MM.1S (cell line): ENCODE measurements at regions not wholly inside any gene's neighbourhood (a gene's known extent, or its start where the extent isn't known, plus 50 kb on each side); places are given as distances from the start of the nearest gene placed in this dataset.

Experiments
- DNase-seq: peaks from one replicate; pipeline ENCODE4 v3.0.0-alpha.2; 2015
- H2AFZ ChIP-seq: fragments of 300-600 bp; sonication (generic); 2 replicates; pipeline ENCODE4 v1.6.0; 2016; ENCODE audit warnings: antibody characterized with exemption, low read length
- H3F3A ChIP-seq: fragments of 300-600 bp; sonication (generic); 2 replicates; pipeline ENCODE4 v1.6.1; 2016; ENCODE audit warnings: mild to moderate bottlenecking, antibody characterized with exemption, low read length, moderate library complexity, mixed read lengths; ENCODE audit not compliant: insufficient read depth
- H3K27ac ChIP-seq: fragments of 300-600 bp; sonication (generic); 2 replicates; pipeline ENCODE4 v1.5.1; 2016; ENCODE audit warnings: mild to moderate bottlenecking, low read length
- H3K27me3 ChIP-seq: fragments of 300-600 bp; sonication (generic); replicated peaks from 2 replicates; pipeline ENCODE4 v1.6.0; 2016; ENCODE audit warnings: low read length; ENCODE audit not compliant: insufficient read depth
- H3K36me3 ChIP-seq: fragments of 300-600 bp; sonication (generic); replicated peaks from 2 replicates; pipeline ENCODE4 v1.6.1; 2016; ENCODE audit warnings: mild to moderate bottlenecking, low read length, mixed read lengths; ENCODE audit not compliant: insufficient read depth
- H3K4me1 ChIP-seq: fragments of 300-600 bp; sonication (generic); 2 replicates; pipeline ENCODE4 v1.6.1; 2016; ENCODE audit warnings: low read length, mixed read lengths
- H3K4me2 ChIP-seq: fragments of 300-600 bp; sonication (generic); 2 replicates; pipeline ENCODE4 v1.6.0; 2016; ENCODE audit warnings: low read depth, low read length
- H3K4me3 ChIP-seq: fragments of 300-600 bp; sonication (generic); 2 replicates; pipeline ENCODE4 v1.5.1; 2016; ENCODE audit warnings: low read length, mixed read lengths
- H3K79me2 ChIP-seq: fragments of 300-600 bp; sonication (generic); 2 replicates; pipeline ENCODE4 v1.6.1; 2016; ENCODE audit warnings: mixed run types, low read length, mixed read lengths
- H3K9ac ChIP-seq: fragments of 300-600 bp; sonication (generic); 2 replicates; pipeline ENCODE4 v1.6.1; 2016; ENCODE audit warnings: low read length, mixed read lengths
- H3K9me2 ChIP-seq: fragments of 300-600 bp; sonication (generic); replicated peaks from 2 replicates; pipeline ENCODE4 v1.6.1; 2016; ENCODE audit warnings: mild to moderate bottlenecking, low read length, mixed read lengths; ENCODE audit not compliant: insufficient read depth
- H3K9me3 ChIP-seq: fragments of 300-600 bp; sonication (generic); replicated peaks from 2 replicates; pipeline ENCODE4 v1.6.1; 2016; ENCODE audit warnings: mild to moderate bottlenecking, low read length, mixed read lengths; ENCODE audit not compliant: insufficient read depth
- H4K20me1 ChIP-seq: fragments of 300-600 bp; sonication (generic); 2 replicates; pipeline ENCODE4 v1.6.1; 2016; ENCODE audit warnings: mild to moderate bottlenecking, low read length, moderate library complexity, mixed read lengths; ENCODE audit not compliant: insufficient read depth
- CTCF ChIP-seq: fragments of 300-600 bp; sonication (generic); IDR thresholded peaks from 2 replicates; pipeline ENCODE4 v1.5.1; 2016; ENCODE audit warnings: antibody characterized with exemption, low read length, mixed read lengths
- EZH2 ChIP-seq: fragments of 300-600 bp; sonication (generic); optimal IDR thresholded peaks from 2 replicates; pipeline ENCODE3; 2017; ENCODE audit warnings: low read depth, mild to moderate bottlenecking, antibody characterized with exemption, low read length, mixed read lengths
- EZH2phosphoT487 ChIP-seq: fragments of 300-600 bp; sonication (generic); IDR thresholded peaks from 2 replicates; pipeline ENCODE4 v1.6.1; 2018; ENCODE audit warnings: antibody characterized with exemption, low read length

- H3K27me3 ChIP-seq = no peaks in the 10 kb centered on the region
- no peaks in the 10 kb centered on the region for H3K36me3 ChIP-seq
These were observed 215.5 kb upstream of the ZFP42 start for GRCh38 chr4:187780070-187780469.

GRCh38 chr4:187782286-187782824, 213.2 kb upstream of the ZFP42 start:
- Histone ChIP-seq H3K9ac (no peak overlapping the region), H3F3A (no peaks in the 10 kb centered on the region), H3K4me3 (no peak overlapping the region), H3K9me2 (no peaks in the 10 kb centered on the region), H3K27me3 (no peaks in the 10 kb centered on the region), H3K4me1 (no peaks in the 10 kb centered on the region), H4K20me1 (no peaks in the 10 kb centered on the region), H3K27ac (no peak overlapping the region), H3K9me3 (no peaks in the 10 kb centered on the region), H2AFZ (no peak overlapping the region), H3K4me2 (no peak overlapping the region), H3K36me3 (no peaks in the 10 kb centered on the region), H3K79me2 (no peaks in the 10 kb centered on the region)
- no peak for TF ChIP-seq EZH2phosphoT487
- TF ChIP-seq EZH2 = no peak
- no peak for TF ChIP-seq CTCF
- DNase-seq = no peak

More at GRCh38 chr4:187780070-187780469, 215.5 kb upstream of the ZFP42 start:
- Histone ChIP-seq H3K9me3 (no peaks in the 10 kb centered on the region), H3K27ac (no peak overlapping the region), H3K4me2 (no peak overlapping the region), H3K9ac (no peak overlapping the region), H3K9me2 (no peaks in the 10 kb centered on the region), H3K4me3 (no peak overlapping the region), H3K4me1 (no peaks in the 10 kb centered on the region), H4K20me1 (no peaks in the 10 kb centered on the region), H2AFZ (no peak overlapping the region), H3K79me2 (no peaks in the 10 kb centered on the region), H3F3A (no peaks in the 10 kb centered on the region)
- no peak for DNase-seq
- no peak for TF ChIP-seq EZH2phosphoT487
- TF ChIP-seq EZH2 = no peak
- no peak for TF ChIP-seq CTCF

- Histone ChIP-seq H3K27ac (no peak overlapping the region), H3K9me2 (no peaks in the 10 kb centered on the region), H4K20me1 (no peaks in the 10 kb centered on the region), H3K4me2 (no peak overlapping the region), H3K4me3 (no peak overlapping the region), H3K36me3 (no peaks in the 10 kb centered on the region), H3K9ac (no peak overlapping the region), H3F3A (no peaks in the 10 kb centered on the region), H3K79me2 (no peaks in the 10 kb centered on the region), H3K9me3 (no peaks in the 10 kb centered on the region), H3K4me1 (no peaks in the 10 kb centered on the region), H3K27me3 (no peaks in the 10 kb centered on the region), H2AFZ (no peak overlapping the region)
- DNase-seq = no peak
- TF ChIP-seq CTCF (no peak), EZH2 (no peak)
These were observed 209.4 kb upstream of the ZFP42 start for GRCh38 chr4:187786190-187786589.
